GM12872 (cell line): ENCODE measurements at regions not wholly inside any gene's neighbourhood (a gene's known extent, or its start where the extent isn't known, plus 50 kb on each side); places are given as distances from the start of the nearest gene placed in this dataset.

Experiments used
- CTCF ChIP-seq: IDR thresholded peaks from 3 replicates; pipeline ENCODE4 v1.5.1; 2011; ENCODE audit warnings: low read depth, mild to moderate bottlenecking, low read length, moderate library complexity; ENCODE audit not compliant: insufficient read depth

- TF ChIP-seq CTCF, result no peak
Measured at GRCh38 chr2:238716585-238716984, 131.3 kb upstream of the TWIST2 start.

- no peak for TF ChIP-seq CTCF
Measured at GRCh38 chr2:238717084-238717483, 130.8 kb upstream of the TWIST2 start.

GRCh38 chr2:238719641-238720040, 128.2 kb upstream of the TWIST2 start:
- TF ChIP-seq CTCF, result no peak

- peak; percentile 63 for TF ChIP-seq CTCF
Measured at GRCh38 chr2:238720232-238720672, 127.6 kb upstream of the TWIST2 start.

- no peak for TF ChIP-seq CTCF
Measured at GRCh38 chr2:238722181-238722580, 125.7 kb upstream of the TWIST2 start.

- TF ChIP-seq CTCF, result no peak
Measured at GRCh38 chr2:238722883-238723282, 125.0 kb upstream of the TWIST2 start.

- TF ChIP-seq CTCF, result no peak
Measured at GRCh38 chr2:238724728-238725127, 123.2 kb upstream of the TWIST2 start.

- no peak for TF ChIP-seq CTCF
Measured at GRCh38 chr2:238725298-238725697, 122.6 kb upstream of the TWIST2 start.
